Fibroblast of peridontal ligament (primary cell): ENCODE measurements at regions not wholly inside any gene's neighbourhood (a gene's known extent, or its start where the extent isn't known, plus 50 kb on each side); places are given as distances from the start of the nearest gene placed in this dataset.
"Not testable (repeated sequence)": the region's sequence is repeated elsewhere in the genome, so short reads cannot be mapped to it uniquely, and the experiment has no call there.

ENCODE experiments used
- DNase-seq: peaks from one replicate; pipeline ENCODE4 v3.0.0-alpha.2; 2010; ENCODE audit errors: extremely low read depth

DNA sequence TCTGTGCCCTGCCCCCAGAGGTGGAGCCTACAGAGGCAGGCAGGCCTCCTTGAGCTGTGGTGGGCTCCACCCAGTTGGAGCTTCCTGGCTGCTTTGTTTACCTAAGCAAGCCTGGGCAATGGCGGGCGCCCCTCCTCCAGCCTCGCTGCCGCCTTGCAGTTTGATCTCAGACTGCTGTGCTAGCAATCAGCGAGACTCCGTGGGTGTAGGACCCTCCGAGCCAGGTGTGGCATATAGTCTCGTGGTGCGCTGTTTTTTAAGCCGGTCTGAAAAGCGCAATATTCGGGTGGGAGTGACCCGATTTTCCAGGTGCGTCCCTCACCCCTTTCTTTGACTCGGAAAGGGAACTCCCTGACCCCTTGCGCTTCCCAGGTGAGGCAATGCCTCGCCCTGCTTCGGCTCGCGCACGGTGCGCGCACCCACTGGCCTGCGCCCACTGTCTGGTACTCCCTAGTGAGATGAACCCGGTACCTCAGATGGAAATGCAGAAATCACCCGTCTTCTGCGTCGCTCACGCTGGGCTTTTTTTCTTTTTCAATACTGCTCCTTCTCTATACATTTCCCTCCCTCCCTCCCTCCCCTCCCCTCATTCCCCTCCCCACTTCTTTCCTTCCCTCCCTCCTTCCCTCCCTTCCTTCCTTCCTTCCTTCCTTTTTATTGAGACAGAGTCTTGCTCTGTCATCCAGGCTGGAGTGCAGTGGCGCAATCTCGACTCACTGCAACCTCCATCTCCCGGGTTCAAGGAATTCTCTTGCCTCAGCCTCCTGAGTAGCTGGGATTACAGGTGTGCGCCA is 197.1 kb upstream of the TBL1XR1 start:
- DNase-seq: not testable (repeated sequence)

DNA sequence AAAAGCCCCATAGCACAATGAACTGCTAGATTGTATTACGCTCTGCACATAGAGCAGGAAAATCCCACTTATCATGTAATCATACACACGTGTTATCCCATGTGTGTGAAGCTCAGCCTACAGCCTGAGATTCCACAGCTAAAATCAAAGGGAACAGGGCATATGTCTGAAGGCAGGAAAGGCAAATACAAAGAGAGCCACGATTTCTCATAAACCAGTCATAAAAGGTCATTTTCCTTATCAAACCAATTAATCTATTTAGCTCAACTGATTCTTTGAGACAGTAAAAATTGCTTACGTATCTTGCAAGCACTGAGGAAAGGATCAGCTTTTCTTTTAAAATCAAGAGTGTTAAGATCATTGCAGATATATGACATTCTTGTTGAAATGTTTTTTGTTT is 199.5 kb upstream of the TBL1XR1 start:
- DNase-seq: no peak

DNA sequence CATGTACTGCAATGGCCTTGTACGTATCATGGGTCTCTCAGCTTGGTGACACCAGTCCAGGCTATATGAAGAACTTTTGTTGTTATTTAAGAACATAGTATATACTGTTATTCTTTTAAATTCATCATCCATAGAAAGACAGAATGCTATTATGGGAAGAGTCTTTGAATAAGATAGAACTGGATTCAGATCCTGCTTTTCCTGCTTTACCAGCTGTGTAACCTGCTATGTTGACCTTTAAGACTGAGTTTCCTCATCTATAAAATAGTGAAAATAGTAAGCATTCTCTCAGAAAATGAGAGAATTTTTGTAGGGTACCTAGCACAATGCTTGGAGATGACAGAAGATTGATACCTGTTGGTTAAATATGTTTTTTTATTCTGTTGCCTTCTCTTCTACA is 204.1 kb upstream of the TBL1XR1 start:
- no peak for DNase-seq

- no peak for DNase-seq
These were observed 205.3 kb upstream of the TBL1XR1 start for GRCh38 chr3:177402533-177402932.

GRCh38 chr3:177405191-177405672 is 207.9 kb upstream of the TBL1XR1 start:
- no peak for DNase-seq

GRCh38 chr3:177410730-177411129 is 213.4 kb upstream of the TBL1XR1 start:
- DNase-seq: no peak

- no peak for DNase-seq
These were observed 213.9 kb upstream of the TBL1XR1 start for GRCh38 chr3:177411201-177411600.

- DNase-seq: not testable (repeated sequence)
These were observed 215.4 kb upstream of the TBL1XR1 start for GRCh38 chr3:177412677-177413170.

DNA sequence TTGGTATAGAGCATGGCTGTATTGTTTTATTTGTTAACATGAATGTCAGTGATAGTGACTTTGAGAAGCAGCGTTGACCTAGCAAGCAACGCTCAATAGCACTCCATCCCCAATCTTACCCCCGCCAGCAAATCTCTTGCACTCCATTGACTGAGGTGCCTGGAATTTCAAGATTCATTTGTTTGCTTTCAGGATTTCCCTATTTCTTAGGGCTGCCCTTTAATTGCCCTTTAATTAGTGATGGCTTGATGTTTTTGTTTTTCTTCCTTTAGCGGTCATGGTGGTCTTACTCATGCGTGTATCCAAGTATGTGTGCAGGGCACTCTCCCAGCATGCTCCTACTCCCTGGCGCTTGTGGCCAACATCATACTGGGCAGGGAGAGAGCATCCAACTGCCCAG is 216.8 kb upstream of the TBL1XR1 start:
- no peak for DNase-seq

DNA sequence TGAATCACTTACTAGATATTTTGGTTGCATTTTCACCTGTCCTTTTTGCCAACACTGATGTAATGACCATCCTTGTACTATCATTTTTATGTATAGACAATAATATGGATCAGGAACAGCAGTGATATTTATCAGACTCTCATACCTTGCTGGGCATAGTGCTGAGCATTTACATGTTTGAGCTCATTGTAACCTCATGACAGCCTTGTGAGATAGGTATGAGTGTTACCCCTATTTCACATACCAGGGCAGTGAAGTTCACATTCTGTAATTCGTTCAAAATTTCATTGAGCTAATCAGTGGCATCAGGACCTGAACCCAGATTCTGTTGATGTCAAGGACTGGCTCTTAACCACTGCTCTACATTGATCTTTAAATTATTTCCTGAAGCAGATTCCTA is 221.5 kb upstream of the TBL1XR1 start:
- DNase-seq: no peak

DNA sequence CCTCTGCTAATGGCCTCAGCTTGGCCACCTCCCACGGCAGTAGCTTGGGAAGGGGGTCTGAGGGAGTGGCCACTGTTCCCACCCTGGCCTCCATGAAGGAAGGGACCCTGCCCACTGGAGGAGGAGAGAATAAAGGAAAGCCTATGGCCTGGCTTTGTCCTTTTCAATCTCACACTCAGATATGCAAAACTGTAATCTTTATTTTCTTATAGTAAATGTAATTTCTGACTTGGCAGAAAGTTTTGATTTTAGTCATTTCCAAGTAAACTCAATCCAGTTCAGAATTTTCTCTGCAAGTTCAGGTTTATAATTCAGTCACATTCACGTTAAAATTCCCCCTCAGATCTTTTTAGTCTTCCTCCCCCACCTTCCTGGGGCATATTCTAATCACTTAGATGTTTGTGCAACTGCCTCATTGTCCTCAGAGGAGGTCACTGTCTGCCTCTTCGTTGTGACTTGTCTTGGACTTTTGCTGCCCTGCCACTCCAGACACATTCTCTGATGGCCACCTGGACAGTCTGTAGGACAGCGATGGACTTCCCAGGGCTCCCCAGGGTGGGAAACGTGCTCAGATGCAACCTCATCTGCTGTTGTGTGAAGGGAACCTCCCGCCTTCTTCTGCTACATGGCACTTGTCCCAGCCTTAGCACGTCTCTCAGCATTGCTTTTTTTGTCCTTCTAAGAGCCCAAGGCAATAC is 222.8 kb upstream of the TBL1XR1 start:
- DNase-seq: no peak

- DNase-seq: peak; percentile 79
These were observed 223.6 kb upstream of the TBL1XR1 start for GRCh38 chr3:177420651-177421480.

- DNase-seq: no peak
These were observed 224.2 kb upstream of the TBL1XR1 start for GRCh38 chr3:177421481-177421785.

- no peak for DNase-seq
These were observed 227.2 kb upstream of the TBL1XR1 start for GRCh38 chr3:177424521-177424920.

- DNase-seq: no peak
These were observed 227.8 kb upstream of the TBL1XR1 start for GRCh38 chr3:177425042-177425441.

DNA sequence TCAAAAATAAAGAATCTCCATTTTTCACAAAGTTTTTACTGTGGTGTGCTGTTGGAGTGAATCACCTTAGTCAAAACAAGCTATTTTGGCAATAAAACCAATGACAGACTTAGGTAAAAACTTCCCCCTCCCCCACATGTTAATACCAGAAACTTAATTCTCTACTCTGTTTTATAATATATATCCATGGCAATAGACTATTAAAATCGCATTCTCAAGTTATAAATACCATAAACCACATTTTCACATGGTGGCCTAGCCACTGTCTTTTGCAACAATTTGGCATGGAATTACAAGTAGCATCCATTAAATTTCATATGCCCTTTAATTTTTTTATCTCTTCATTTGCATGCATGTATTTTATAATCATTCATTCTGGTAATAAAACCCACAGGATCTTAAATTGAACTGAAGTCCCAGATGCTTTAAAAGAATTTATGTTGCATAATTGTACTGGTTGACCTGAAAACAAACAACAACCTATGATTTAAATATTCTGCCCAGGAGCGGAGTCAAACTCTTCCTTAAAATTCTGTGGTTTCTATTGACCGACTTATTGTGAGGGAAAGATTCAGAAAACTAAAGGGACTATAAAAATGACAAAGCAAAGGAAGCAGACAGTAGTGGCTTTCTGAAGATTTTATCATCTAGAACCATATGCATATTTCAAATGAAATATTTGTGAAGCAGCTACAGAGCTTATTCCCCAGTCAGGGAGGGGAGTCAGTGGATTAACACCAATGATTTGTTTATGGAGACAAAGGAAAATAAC is 229.0 kb upstream of the TBL1XR1 start:
- peak; percentile 39 for DNase-seq

- no peak for DNase-seq
These were observed 229.7 kb upstream of the TBL1XR1 start for GRCh38 chr3:177426878-177427495.

- peak; percentile 63 for DNase-seq
These were observed 230.3 kb upstream of the TBL1XR1 start for GRCh38 chr3:177427540-177427939.

DNA sequence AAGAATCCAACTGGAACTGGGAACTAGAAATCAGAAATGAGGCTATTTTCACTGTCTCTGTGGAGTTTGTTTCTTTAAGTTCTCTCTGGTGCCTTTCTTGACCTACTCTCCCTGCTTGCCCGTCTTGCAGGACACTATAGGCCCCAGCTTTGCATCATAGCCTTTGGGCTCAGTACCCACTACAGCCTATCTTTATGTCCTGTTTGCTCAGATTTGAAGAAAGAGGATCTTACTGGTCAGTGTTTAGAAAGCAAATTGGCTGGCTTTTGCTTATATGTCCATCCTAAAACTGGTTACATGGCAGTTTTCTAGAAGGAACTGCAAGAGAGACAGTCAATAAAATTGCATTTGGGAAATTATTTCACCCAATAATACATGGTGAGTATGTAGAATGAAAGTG is 231.8 kb upstream of the TBL1XR1 start:
- no peak for DNase-seq

DNA sequence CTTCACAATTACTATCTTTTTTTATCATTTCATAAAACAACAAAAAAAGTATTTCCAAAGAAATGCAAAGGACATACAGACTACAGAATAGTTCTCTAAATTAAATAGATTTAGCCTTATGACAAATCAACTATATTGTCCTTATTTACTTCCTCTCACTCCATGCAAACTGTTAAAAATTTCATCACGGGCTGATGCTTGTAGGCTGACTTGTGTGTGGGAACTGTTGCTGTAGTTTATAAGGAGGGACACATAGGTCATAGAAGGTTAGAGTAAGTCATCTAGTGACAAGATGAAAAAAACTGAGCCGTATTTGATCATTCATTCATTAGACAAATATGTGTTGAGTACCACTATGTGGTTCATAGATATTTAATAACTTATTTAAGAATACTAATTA is 232.5 kb upstream of the TBL1XR1 start:
- no peak for DNase-seq

GRCh38 chr3:177430653-177431052 is 233.4 kb upstream of the TBL1XR1 start:
- DNase-seq: no peak
